ENCODE measurements at regions not wholly inside any gene's neighbourhood (a gene's known extent, or its start where the extent isn't known, plus 50 kb on each side); places are given as distances from the start of the nearest gene placed in this dataset.

GRCh38 chr7:9082203-9082602 is 648.8 kb downstream of the NXPH1 start:
- H3K36me3 ChIP-seq (replicated peaks in 1 of 2; ENCODE audit: insufficient read depth in 1 of 2, low read depth in 2 of 2), result no peaks in the 10 kb centered on the region
- intact Hi-C loops (cut with DNase I), result no loop called here
- H3K4me1 ChIP-seq, result no peaks in the 10 kb centered on the region
- no peaks in the 10 kb centered on the region for H3K9me3 ChIP-seq
- 29 to 56% methylated on average over 2 of the region's 2 CpGs for WGBS, 2 donors
- ATAC-seq (no peak), DNase-seq (no peak)
- H3K4me3 ChIP-seq, result no peak overlapping the region
- no peaks in the 10 kb centered on the region for H3K27me3 ChIP-seq
- TF ChIP-seq CTCF (IDR thresholded peaks at IDR 0.05), result no peak
- no peak for TF ChIP-seq POLR2A (IDR thresholded peaks at IDR 0.05)
- no peak overlapping the region for H3K27ac ChIP-seq

- no peak overlapping the region for H3K27ac ChIP-seq
- H3K4me3 ChIP-seq, result no peak overlapping the region
- DNase-seq, result no peak
- H3K27me3 ChIP-seq, result no peaks in the 10 kb centered on the region
- no peaks in the 10 kb centered on the region for H3K4me1 ChIP-seq
- intact Hi-C loops (cut with DNase I), result no loop called here
- no peaks in the 10 kb centered on the region for H3K36me3 ChIP-seq (replicated peaks in 1 of 2; ENCODE audit: insufficient read depth in 1 of 2, low read depth in 2 of 2)
- no peaks in the 10 kb centered on the region for H3K9me3 ChIP-seq
- no peak for ATAC-seq
- WGBS, 2 donors, result 63 to 66% methylated on average over 5 of the region's 5 CpGs
- TF ChIP-seq POLR2A (IDR thresholded peaks at IDR 0.05), result no peak
- no peak for TF ChIP-seq CTCF (IDR thresholded peaks at IDR 0.05)
Observed at GRCh38 chr7:9083837-9084236, 650.4 kb downstream of the NXPH1 start.

GRCh38 chr7:9091282-9091681 is 657.9 kb downstream of the NXPH1 start:
- no peak for ATAC-seq
- Histone ChIP-seq H3K4me3 (no peak overlapping the region), H3K27ac (no peak overlapping the region), H3K27me3 (no peaks in the 10 kb centered on the region), H3K4me1 (no peaks in the 10 kb centered on the region), H3K9me3 (no peaks in the 10 kb centered on the region), H3K36me3 (replicated peaks in 1 of 2; ENCODE audit: insufficient read depth in 1 of 2, low read depth in 2 of 2) (no peaks in the 10 kb centered on the region)
- WGBS, 2 donors, result 70 to 78% methylated on average over 3 of the region's 3 CpGs
- no peak for TF ChIP-seq POLR2A (IDR thresholded peaks at IDR 0.05)
- TF ChIP-seq CTCF (IDR thresholded peaks at IDR 0.05), result no peak
- intact Hi-C loops (cut with DNase I), result no loop called here
- no peak for DNase-seq

GRCh38 chr7:9097565-9098060 is 664.2 kb downstream of the NXPH1 start:
- TF ChIP-seq POLR2A (IDR thresholded peaks at IDR 0.05) (no peak), CTCF (IDR thresholded peaks at IDR 0.05) (no peak)
- H3K9me3 ChIP-seq, result no peaks in the 10 kb centered on the region
- intact Hi-C loops (cut with DNase I), result no loop called here
- no peaks in the 10 kb centered on the region for H3K4me1 ChIP-seq
- no peak overlapping the region for H3K27ac ChIP-seq
- no peak overlapping the region for H3K4me3 ChIP-seq
- WGBS, 2 donors, result 73 to 74% methylated on average over 2 of the region's 2 CpGs
- H3K27me3 ChIP-seq, result no peaks in the 10 kb centered on the region
- H3K36me3 ChIP-seq (replicated peaks in 1 of 2; ENCODE audit: insufficient read depth in 1 of 2, low read depth in 2 of 2), result no peaks in the 10 kb centered on the region
- ATAC-seq (no peak), DNase-seq (no peak)

GRCh38 chr7:9100289-9100688 is 666.9 kb downstream of the NXPH1 start:
- H3K4me3 ChIP-seq, result no peak overlapping the region
- no peak overlapping the region for H3K27ac ChIP-seq
- intact Hi-C loops (cut with DNase I), result no loop called here
- DNase-seq, result no peak
- H3K36me3 ChIP-seq (replicated peaks in 1 of 2; ENCODE audit: insufficient read depth in 1 of 2, low read depth in 2 of 2), result no peaks in the 10 kb centered on the region
- H3K4me1 ChIP-seq, result no peaks in the 10 kb centered on the region
- ATAC-seq, result no peak
- TF ChIP-seq POLR2A (IDR thresholded peaks at IDR 0.05) (no peak), CTCF (IDR thresholded peaks at IDR 0.05) (no peak)
- H3K9me3 ChIP-seq, result no peaks in the 10 kb centered on the region
- H3K27me3 ChIP-seq, result no peaks in the 10 kb centered on the region
- 35 to 53% methylated on average over 2 of the region's 2 CpGs for WGBS, 2 donors
